ENCODE measurements at regions not wholly inside any gene's neighbourhood (a gene's known extent, or its start where the extent isn't known, plus 50 kb on each side); places are given as distances from the start of the nearest gene placed in this dataset.

GRCh38 chr5:162990856-162991497 is 446.4 kb upstream of the CCNG1 start:
- no peak for TF ChIP-seq EZH2phosphoT487 (conservative IDR thresholded peaks at IDR 0.05; ENCODE audit: low read length)
- no peak for TF ChIP-seq CTCF (IDR thresholded peaks at IDR 0.05; ENCODE audit: insufficient read depth, low read length, poor library complexity, severe bottlenecking)
- Histone ChIP-seq H3K9ac (ENCODE audit: low read length) (no peak overlapping the region), H3F3A (ENCODE audit: insufficient read depth) (no peaks in the 10 kb centered on the region), H3K4me2 (ENCODE audit: low read depth, low read length, poor library complexity, severe bottlenecking) (no peak overlapping the region), H3K9me2 (replicated peaks; ENCODE audit: insufficient read depth, low read length) (no peaks in the 10 kb centered on the region), H3K79me2 (ENCODE audit: insufficient read depth, low read length) (no peaks in the 10 kb centered on the region), H3K36me3 (ENCODE audit: low read length) (no peaks in the 10 kb centered on the region), H3K9me3 (ENCODE audit: insufficient read depth, low read length) (no peaks in the 10 kb centered on the region), H3K27ac (ENCODE audit: low read depth, low read length) (no peak overlapping the region), H3K4me3 (ENCODE audit: insufficient read depth, low read length, poor library complexity, severe bottlenecking) (no peak overlapping the region), H2AFZ (ENCODE audit: low read depth, low read length, severe bottlenecking) (no peak overlapping the region), H3K27me3 (ENCODE audit: low read length) (no peaks in the 10 kb centered on the region), H4K20me1 (ENCODE audit: low read depth, low read length) (no peaks in the 10 kb centered on the region)

GRCh38 chr5:162995568-162995967 is 441.8 kb upstream of the CCNG1 start:
- H3K4me3 ChIP-seq (ENCODE audit: insufficient read depth, low read length, poor library complexity, severe bottlenecking) = no peak overlapping the region
- no peaks in the 10 kb centered on the region for H3K36me3 ChIP-seq (ENCODE audit: low read length)
- H3K27ac ChIP-seq (ENCODE audit: low read depth, low read length) = no peak overlapping the region
- H3K9me2 ChIP-seq (replicated peaks; ENCODE audit: insufficient read depth, low read length) = no peaks in the 10 kb centered on the region
- no peak overlapping the region for H3K9ac ChIP-seq (ENCODE audit: low read length)
- no peaks in the 10 kb centered on the region for H3K79me2 ChIP-seq (ENCODE audit: insufficient read depth, low read length)
- no peaks in the 10 kb centered on the region for H4K20me1 ChIP-seq (ENCODE audit: low read depth, low read length)
- H3K9me3 ChIP-seq (ENCODE audit: insufficient read depth, low read length) = no peaks in the 10 kb centered on the region
- no peaks in the 10 kb centered on the region for H3F3A ChIP-seq (ENCODE audit: insufficient read depth)
- H3K4me2 ChIP-seq (ENCODE audit: low read depth, low read length, poor library complexity, severe bottlenecking) = no peak overlapping the region
- H2AFZ ChIP-seq (ENCODE audit: low read depth, low read length, severe bottlenecking) = no peak overlapping the region
- TF ChIP-seq EZH2phosphoT487 (conservative IDR thresholded peaks at IDR 0.05; ENCODE audit: low read length) (no peak), CTCF (IDR thresholded peaks at IDR 0.05; ENCODE audit: insufficient read depth, low read length, poor library complexity, severe bottlenecking) (no peak)
- no peaks in the 10 kb centered on the region for H3K27me3 ChIP-seq (ENCODE audit: low read length)

- Histone ChIP-seq H2AFZ (ENCODE audit: low read depth, low read length, severe bottlenecking) (no peak overlapping the region), H3K9me2 (replicated peaks; ENCODE audit: insufficient read depth, low read length) (no peaks in the 10 kb centered on the region), H3K4me3 (ENCODE audit: insufficient read depth, low read length, poor library complexity, severe bottlenecking) (no peak overlapping the region), H3K27me3 (ENCODE audit: low read length) (no peaks in the 10 kb centered on the region), H4K20me1 (ENCODE audit: low read depth, low read length) (no peaks in the 10 kb centered on the region), H3K79me2 (ENCODE audit: insufficient read depth, low read length) (no peaks in the 10 kb centered on the region), H3K27ac (ENCODE audit: low read depth, low read length) (no peak overlapping the region), H3K36me3 (ENCODE audit: low read length) (no peaks in the 10 kb centered on the region), H3K9ac (ENCODE audit: low read length) (no peak overlapping the region), H3K9me3 (ENCODE audit: insufficient read depth, low read length) (no peaks in the 10 kb centered on the region), H3F3A (ENCODE audit: insufficient read depth) (no peaks in the 10 kb centered on the region), H3K4me2 (ENCODE audit: low read depth, low read length, poor library complexity, severe bottlenecking) (no peak overlapping the region)
- TF ChIP-seq CTCF (IDR thresholded peaks at IDR 0.05; ENCODE audit: insufficient read depth, low read length, poor library complexity, severe bottlenecking) (no peak), EZH2phosphoT487 (conservative IDR thresholded peaks at IDR 0.05; ENCODE audit: low read length) (no peak)
Observed at GRCh38 chr5:162996053-162996452, 441.3 kb upstream of the CCNG1 start.

All from SU-DHL-6 (cell line).